ENCODE measurements at regions not wholly inside any gene's neighbourhood (a gene's known extent, or its start where the extent isn't known, plus 50 kb on each side); places are given as distances from the start of the nearest gene placed in this dataset.

DNA sequence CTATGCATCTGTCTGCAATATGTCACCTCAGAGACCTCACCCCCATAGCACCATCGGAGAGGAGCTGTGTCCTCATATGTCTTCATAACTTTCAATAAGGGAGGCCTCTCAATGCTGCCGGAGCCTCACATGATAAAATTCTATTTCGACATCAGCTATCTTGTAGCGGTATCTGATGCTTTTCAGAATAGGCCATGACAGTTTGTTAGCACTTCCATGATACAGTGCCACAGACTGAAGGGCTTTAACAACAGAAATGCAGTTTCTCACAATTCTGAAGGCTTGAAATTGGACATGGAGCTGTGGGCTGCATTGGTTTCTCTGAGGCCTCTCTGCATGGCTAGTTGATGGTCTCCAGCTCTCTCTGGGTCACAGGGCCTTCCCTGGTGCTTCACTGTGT lies 125.0 kb upstream of the PZP start:
- no peak for TF ChIP-seq POLR2A (IDR thresholded peaks at IDR 0.05)
- TF ChIP-seq, protein P1, sequence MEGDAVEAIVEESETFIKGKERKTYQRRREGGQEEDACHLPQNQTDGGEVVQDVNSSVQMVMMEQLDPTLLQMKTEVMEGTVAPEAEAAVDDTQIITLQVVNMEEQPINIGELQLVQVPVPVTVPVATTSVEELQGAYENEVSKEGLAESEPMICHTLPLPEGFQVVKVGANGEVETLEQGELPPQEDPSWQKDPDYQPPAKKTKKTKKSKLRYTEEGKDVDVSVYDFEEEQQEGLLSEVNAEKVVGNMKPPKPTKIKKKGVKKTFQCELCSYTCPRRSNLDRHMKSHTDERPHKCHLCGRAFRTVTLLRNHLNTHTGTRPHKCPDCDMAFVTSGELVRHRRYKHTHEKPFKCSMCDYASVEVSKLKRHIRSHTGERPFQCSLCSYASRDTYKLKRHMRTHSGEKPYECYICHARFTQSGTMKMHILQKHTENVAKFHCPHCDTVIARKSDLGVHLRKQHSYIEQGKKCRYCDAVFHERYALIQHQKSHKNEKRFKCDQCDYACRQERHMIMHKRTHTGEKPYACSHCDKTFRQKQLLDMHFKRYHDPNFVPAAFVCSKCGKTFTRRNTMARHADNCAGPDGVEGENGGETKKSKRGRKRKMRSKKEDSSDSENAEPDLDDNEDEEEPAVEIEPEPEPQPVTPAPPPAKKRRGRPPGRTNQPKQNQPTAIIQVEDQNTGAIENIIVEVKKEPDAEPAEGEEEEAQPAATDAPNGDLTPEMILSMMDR (IDR thresholded peaks at IDR 0.05 in 4 of 5, conservative IDR thresholded peaks at IDR 0.05 in 1 of 5) = no peak

Data from gastrocnemius medialis (tissue), 4 donors.